DND-41 (cell line): ENCODE measurements at regions not wholly inside any gene's neighbourhood (a gene's known extent, or its start where the extent isn't known, plus 50 kb on each side); places are given as distances from the start of the nearest gene placed in this dataset.

Experiments used
- ATAC-seq: fragments of 200-7000 bp; cut with Tn5 transposase; 3 replicates; pipeline ENCODE4 v1.9.1; 2021; ENCODE audit warnings: low read depth; ENCODE audit not compliant: insufficient read depth
- DNase-seq: peaks from one replicate; pipeline ENCODE4 v3.0.0-alpha.2; 2020
- H2AFZ ChIP-seq: 2 replicates; pipeline ENCODE4 v1.6.0; 2012; ENCODE audit warnings: low read depth, low read length
- H3K27ac ChIP-seq: 2 replicates; pipeline ENCODE4 v1.5.1; 2012; ENCODE audit warnings: low read length, inconsistent platforms
- H3K27me3 ChIP-seq: fragments of 200-600 bp; sonication (generic); 2 replicates; pipeline ENCODE4 v1.6.0; 2012; ENCODE audit warnings: low read length, mild to moderate bottlenecking, inconsistent platforms; ENCODE audit not compliant: insufficient read depth, poor library complexity
- H3K36me3 ChIP-seq: 2 replicates; pipeline ENCODE4 v1.5.1; 2012; ENCODE audit warnings: low read length, inconsistent platforms; ENCODE audit not compliant: insufficient read depth
- H3K4me1 ChIP-seq: 2 replicates; pipeline ENCODE4 v1.5.1; 2012; ENCODE audit warnings: mild to moderate bottlenecking, low read length; ENCODE audit not compliant: insufficient read depth
- H3K4me2 ChIP-seq: 2 replicates; pipeline ENCODE4 v1.6.0; 2012; ENCODE audit warnings: mild to moderate bottlenecking, moderate library complexity, low read length, inconsistent platforms; ENCODE audit not compliant: insufficient read depth
- H3K4me3 ChIP-seq, 2 experiments: fragments of 200-600 bp in 1 of 2; shearing (Covaris generic) in 1 of 2; 2 replicates each; pipeline ENCODE4 v1.5.1; 2012 to 2016; ENCODE audit warnings: inconsistent platforms in 2 of 2, low read length in 2 of 2, mild to moderate bottlenecking in 2 of 2, low read depth in 1 of 2, moderate library complexity in 1 of 2
- H3K79me2 ChIP-seq: 2 replicates; pipeline ENCODE4 v1.6.0; 2012; ENCODE audit warnings: low read length, inconsistent platforms; ENCODE audit not compliant: insufficient read depth
- H3K9ac ChIP-seq: 2 replicates; pipeline ENCODE4 v1.6.0; 2012; ENCODE audit warnings: low read depth, mild to moderate bottlenecking, inconsistent platforms, low read length, moderate library complexity
- H3K9me3 ChIP-seq: 2 replicates; pipeline ENCODE4 v1.5.1; 2012; ENCODE audit warnings: low read length, moderate library complexity, mild to moderate bottlenecking, inconsistent platforms; ENCODE audit not compliant: insufficient read depth, severe bottlenecking
- H4K20me1 ChIP-seq: 2 replicates; pipeline ENCODE4 v1.6.0; 2012; ENCODE audit warnings: low read length; ENCODE audit not compliant: insufficient read depth
- CTCF ChIP-seq: IDR thresholded peaks from 2 replicates; pipeline ENCODE4 v1.5.1; 2012; ENCODE audit warnings: borderline replicate concordance, low read length, moderate library complexity, mild to moderate bottlenecking; ENCODE audit not compliant: poor library complexity, severe bottlenecking; ENCODE audit errors: extremely low read depth
- EZH2 ChIP-seq: IDR thresholded peaks from 3 replicates; pipeline ENCODE4 v1.6.1; 2012; ENCODE audit warnings: borderline replicate concordance, low read depth, mild to moderate bottlenecking, moderate library complexity, low read length, inconsistent platforms; ENCODE audit not compliant: severe bottlenecking

- Histone ChIP-seq H3K9ac (no peak overlapping the region), H3K36me3 (no peaks in the 10 kb centered on the region), H3K27me3 (no peaks in the 10 kb centered on the region), H4K20me1 (no peaks in the 10 kb centered on the region), H3K4me1 (peaks cover 22% of the 10 kb centered on the region), H3K4me2 (no peak overlapping the region), H3K79me2 (no peaks in the 10 kb centered on the region), H3K9me3 (no peaks in the 10 kb centered on the region), H2AFZ (no peak overlapping the region), H3K4me3 (no peak overlapping the region), H3K27ac (no peak overlapping the region)
- DNase-seq (no peak), ATAC-seq (no peak)
- TF ChIP-seq EZH2: no peak
- TF ChIP-seq CTCF: no peak
Observed at GRCh38 chr1:67894981-67895735, 61.9 kb upstream of the GNG12 start.

- no peak for ATAC-seq
- TF ChIP-seq EZH2 (no peak), CTCF (no peak)
- Histone ChIP-seq H3K79me2 (no peaks in the 10 kb centered on the region), H3K9ac (no peak overlapping the region), H3K9me3 (no peaks in the 10 kb centered on the region), H4K20me1 (no peaks in the 10 kb centered on the region), H3K4me3 (no peak overlapping the region), H3K36me3 (no peaks in the 10 kb centered on the region), H3K27ac (no peak overlapping the region), H3K4me2 (no peak overlapping the region), H2AFZ (no peak overlapping the region), H3K27me3 (no peaks in the 10 kb centered on the region), H3K4me1 (peaks cover 22% of the 10 kb centered on the region)
- no peak for DNase-seq
Observed at GRCh38 chr1:67893126-67893495, 59.8 kb upstream of the GNG12 start.

- H3K27me3 ChIP-seq: no peaks in the 10 kb centered on the region
- no peaks in the 10 kb centered on the region for H3K36me3 ChIP-seq
- no peak for DNase-seq
- H3K9me3 ChIP-seq: no peaks in the 10 kb centered on the region
- no peaks in the 10 kb centered on the region for H3K79me2 ChIP-seq
- no peak overlapping the region for H3K4me2 ChIP-seq
- no peak for ATAC-seq
- H3K4me3 ChIP-seq: no peak overlapping the region
- no peak for TF ChIP-seq CTCF
- no peak for TF ChIP-seq EZH2
- no peaks in the 10 kb centered on the region for H4K20me1 ChIP-seq
- H3K4me1 ChIP-seq: peaks cover 17% of the 10 kb centered on the region
- no peak overlapping the region for H2AFZ ChIP-seq
- no peak overlapping the region for H3K27ac ChIP-seq
- H3K9ac ChIP-seq: no peak overlapping the region
Observed at GRCh38 chr1:67892476-67893125, 59.3 kb upstream of the GNG12 start.
